ENCODE measurements at regions not wholly inside any gene's neighbourhood (a gene's known extent, or its start where the extent isn't known, plus 50 kb on each side); places are given as distances from the start of the nearest gene placed in this dataset.

- DNase-seq (ENCODE audit: low spot score), result no peak
- H3K27ac ChIP-seq (ENCODE audit: low read depth), result no peak overlapping the region
- H3K4me2 ChIP-seq, result no peak overlapping the region
- no peak overlapping the region for H2AFZ ChIP-seq
- Mint-ChIP-seq H3K4me3 (no peak overlapping the region), H3K27ac (no peak overlapping the region; the same call in 1 of the 2 replicates), H3K9me3 (peaks cover 16% of the 10 kb centered on the region), H3K4me1 (peaks cover 17% of the 10 kb centered on the region), H3K36me3 (ENCODE audit: low read depth) (peaks cover 23% of the 10 kb centered on the region), H3K27me3 (ENCODE audit: insufficient read depth, low read depth, poor library complexity) (peaks cover 2% of the 10 kb centered on the region)
- peaks cover 5% of the 10 kb centered on the region; the same call in 1 of the 2 replicates for H3K36me3 ChIP-seq (ENCODE audit: insufficient read depth)
- no peaks in the 10 kb centered on the region for H3K79me2 ChIP-seq (replicated peaks; ENCODE audit: insufficient read depth)
- peaks cover 13% of the 10 kb centered on the region for H3K4me1 ChIP-seq (ENCODE audit: insufficient read depth)
- H3K9me2 ChIP-seq (ENCODE audit: insufficient read depth), result no peaks in the 10 kb centered on the region
- no peak for ATAC-seq
- H4K20me1 ChIP-seq (replicated peaks; ENCODE audit: insufficient read depth), result no peaks in the 10 kb centered on the region
- H3K27me3 ChIP-seq (ENCODE audit: insufficient read depth), result no peaks in the 10 kb centered on the region
- H3F3A ChIP-seq (replicated peaks; ENCODE audit: low read depth), result no peaks in the 10 kb centered on the region
- H3K4me3 ChIP-seq, result no peak overlapping the region
- no peak for TF ChIP-seq EZH2phosphoT487 (IDR thresholded peaks at IDR 0.05; ENCODE audit: unreplicated experiment)
- no peak for TF ChIP-seq POLR2AphosphoS5 (IDR thresholded peaks at IDR 0.05; ENCODE audit: low read depth)
- TF ChIP-seq ZNF462 (CRISPR knock-in tag; IDR thresholded peaks at IDR 0.05), result no peak
- TF ChIP-seq ETS1 (IDR thresholded peaks at IDR 0.05), result no peak
- TF ChIP-seq EZH2 (IDR thresholded peaks at IDR 0.05; ENCODE audit: low read depth, unreplicated experiment), result no peak
- TF ChIP-seq NANOG (IDR thresholded peaks at IDR 0.05; ENCODE audit: borderline replicate concordance), result no peak
- TF ChIP-seq CREB1 (CRISPR knock-in tag; IDR thresholded peaks at IDR 0.05; ENCODE audit: low read depth), result no peak
- no peak for TF ChIP-seq ZNF331 (CRISPR knock-in tag; IDR thresholded peaks at IDR 0.05; ENCODE audit: low read depth)
- no peak for TF ChIP-seq ZNF114 (CRISPR knock-in tag; IDR thresholded peaks at IDR 0.05)
- no peak for TF ChIP-seq STAT1 (IDR thresholded peaks at IDR 0.05; ENCODE audit: unreplicated experiment)
- TF ChIP-seq, protein P1, sequence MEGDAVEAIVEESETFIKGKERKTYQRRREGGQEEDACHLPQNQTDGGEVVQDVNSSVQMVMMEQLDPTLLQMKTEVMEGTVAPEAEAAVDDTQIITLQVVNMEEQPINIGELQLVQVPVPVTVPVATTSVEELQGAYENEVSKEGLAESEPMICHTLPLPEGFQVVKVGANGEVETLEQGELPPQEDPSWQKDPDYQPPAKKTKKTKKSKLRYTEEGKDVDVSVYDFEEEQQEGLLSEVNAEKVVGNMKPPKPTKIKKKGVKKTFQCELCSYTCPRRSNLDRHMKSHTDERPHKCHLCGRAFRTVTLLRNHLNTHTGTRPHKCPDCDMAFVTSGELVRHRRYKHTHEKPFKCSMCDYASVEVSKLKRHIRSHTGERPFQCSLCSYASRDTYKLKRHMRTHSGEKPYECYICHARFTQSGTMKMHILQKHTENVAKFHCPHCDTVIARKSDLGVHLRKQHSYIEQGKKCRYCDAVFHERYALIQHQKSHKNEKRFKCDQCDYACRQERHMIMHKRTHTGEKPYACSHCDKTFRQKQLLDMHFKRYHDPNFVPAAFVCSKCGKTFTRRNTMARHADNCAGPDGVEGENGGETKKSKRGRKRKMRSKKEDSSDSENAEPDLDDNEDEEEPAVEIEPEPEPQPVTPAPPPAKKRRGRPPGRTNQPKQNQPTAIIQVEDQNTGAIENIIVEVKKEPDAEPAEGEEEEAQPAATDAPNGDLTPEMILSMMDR (conservative IDR thresholded peaks at IDR 0.05; ENCODE audit: low read depth in 2 of 2), result no peak
- TF ChIP-seq REST (IDR thresholded peaks at IDR 0.05; ENCODE audit: unreplicated experiment), result no peak
- TF ChIP-seq JUNB (IDR thresholded peaks at IDR 0.05; ENCODE audit: unreplicated experiment), result no peak
These were observed 126.5 kb upstream of the KCNK1 start for GRCh38 chr1:233487408-233487807.

Measured in GM23338 (cell line).